ENCODE measurements at regions not wholly inside any gene's neighbourhood (a gene's known extent, or its start where the extent isn't known, plus 50 kb on each side); places are given as distances from the start of the nearest gene placed in this dataset.

DNA sequence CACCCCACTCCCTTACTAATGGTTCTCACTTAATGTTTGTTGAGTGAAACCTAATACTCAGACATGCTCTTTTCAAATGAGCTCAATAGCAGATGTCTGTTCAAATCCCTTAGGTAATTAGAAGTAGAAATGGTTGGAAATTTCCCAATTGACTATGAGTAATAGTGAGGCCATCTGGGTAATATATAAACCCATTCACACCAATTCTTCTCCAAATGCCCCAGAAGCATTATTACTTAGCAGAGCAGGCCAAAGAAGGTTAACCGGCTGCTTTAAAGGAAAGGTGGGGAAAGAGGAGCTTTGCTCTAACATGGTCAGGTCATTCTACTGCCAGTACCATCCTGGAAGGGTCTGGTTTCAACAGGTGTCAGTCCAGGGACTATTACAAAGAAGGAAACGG lies 119.5 kb upstream of the MTAP start:
- no peak overlapping the region for H3K4me3 ChIP-seq (ENCODE audit: low read length)
- DNase-seq = no peak
- no peaks in the 10 kb centered on the region for H3K27me3 ChIP-seq (replicated peaks; ENCODE audit: insufficient read depth, low read length)
- no peak overlapping the region for H3K9ac ChIP-seq (ENCODE audit: low read length)
- no peaks in the 10 kb centered on the region for H3K9me2 ChIP-seq (replicated peaks; ENCODE audit: insufficient read depth, low read length)
- no peaks in the 10 kb centered on the region for H3K36me3 ChIP-seq (replicated peaks; ENCODE audit: insufficient read depth, low read length)
- H3F3A ChIP-seq (ENCODE audit: insufficient read depth, low read length) = no peaks in the 10 kb centered on the region
- no peak overlapping the region for H3K27ac ChIP-seq (ENCODE audit: low read length)
- H3K4me2 ChIP-seq (ENCODE audit: low read depth, low read length) = no peak overlapping the region
- H3K4me1 ChIP-seq (ENCODE audit: low read length) = no peaks in the 10 kb centered on the region
- H4K20me1 ChIP-seq (ENCODE audit: insufficient read depth, low read length) = no peaks in the 10 kb centered on the region
- H3K79me2 ChIP-seq (ENCODE audit: low read length) = no peaks in the 10 kb centered on the region
- H3K9me3 ChIP-seq (replicated peaks; ENCODE audit: insufficient read depth, low read length) = no peaks in the 10 kb centered on the region
- TF ChIP-seq EZH2phosphoT487 (IDR thresholded peaks at IDR 0.05; ENCODE audit: low read length) (no peak), EZH2 (optimal IDR thresholded peaks at IDR 0.05; ENCODE audit: low read depth, low read length) (no peak)
- TF ChIP-seq, protein P1, sequence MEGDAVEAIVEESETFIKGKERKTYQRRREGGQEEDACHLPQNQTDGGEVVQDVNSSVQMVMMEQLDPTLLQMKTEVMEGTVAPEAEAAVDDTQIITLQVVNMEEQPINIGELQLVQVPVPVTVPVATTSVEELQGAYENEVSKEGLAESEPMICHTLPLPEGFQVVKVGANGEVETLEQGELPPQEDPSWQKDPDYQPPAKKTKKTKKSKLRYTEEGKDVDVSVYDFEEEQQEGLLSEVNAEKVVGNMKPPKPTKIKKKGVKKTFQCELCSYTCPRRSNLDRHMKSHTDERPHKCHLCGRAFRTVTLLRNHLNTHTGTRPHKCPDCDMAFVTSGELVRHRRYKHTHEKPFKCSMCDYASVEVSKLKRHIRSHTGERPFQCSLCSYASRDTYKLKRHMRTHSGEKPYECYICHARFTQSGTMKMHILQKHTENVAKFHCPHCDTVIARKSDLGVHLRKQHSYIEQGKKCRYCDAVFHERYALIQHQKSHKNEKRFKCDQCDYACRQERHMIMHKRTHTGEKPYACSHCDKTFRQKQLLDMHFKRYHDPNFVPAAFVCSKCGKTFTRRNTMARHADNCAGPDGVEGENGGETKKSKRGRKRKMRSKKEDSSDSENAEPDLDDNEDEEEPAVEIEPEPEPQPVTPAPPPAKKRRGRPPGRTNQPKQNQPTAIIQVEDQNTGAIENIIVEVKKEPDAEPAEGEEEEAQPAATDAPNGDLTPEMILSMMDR (IDR thresholded peaks at IDR 0.05; ENCODE audit: low read length) = no peak
- H2AFZ ChIP-seq (ENCODE audit: low read length) = no peak overlapping the region

DNA sequence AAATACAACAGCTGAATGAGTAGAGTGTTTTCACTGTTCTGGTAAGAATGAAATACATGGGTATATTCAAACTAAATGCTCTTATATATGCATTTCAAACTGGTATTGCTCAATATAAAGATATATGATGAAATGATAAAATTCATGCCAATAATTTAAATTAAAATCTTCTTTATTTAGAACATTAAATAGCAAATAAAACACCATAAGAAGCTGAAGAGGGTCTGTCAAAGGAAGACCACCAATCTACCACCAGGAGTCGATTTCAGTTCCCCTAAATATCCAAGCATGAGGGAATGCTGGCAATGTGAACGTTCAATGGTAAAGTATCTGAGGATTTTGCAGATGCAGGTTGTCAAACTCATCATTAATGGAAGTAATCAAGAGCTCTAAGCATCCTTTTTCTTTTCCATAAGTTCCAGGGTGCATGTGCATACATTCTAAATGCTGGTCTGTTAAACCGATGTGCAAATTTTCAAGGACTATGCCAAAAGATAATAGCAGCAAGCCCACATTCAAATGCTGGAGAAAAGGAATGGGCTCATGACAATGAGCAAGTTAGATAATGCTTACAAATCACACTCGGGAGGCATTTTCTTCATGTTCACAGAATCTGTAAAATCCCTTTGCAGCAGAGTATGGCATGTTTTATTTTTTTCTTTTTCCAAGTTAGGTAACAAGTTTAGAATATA lies 118.8 kb upstream of the MTAP start:
- Histone ChIP-seq H3K9ac (ENCODE audit: low read length) (no peak overlapping the region), H3F3A (ENCODE audit: insufficient read depth, low read length) (no peaks in the 10 kb centered on the region), H3K9me3 (replicated peaks; ENCODE audit: insufficient read depth, low read length) (no peaks in the 10 kb centered on the region), H3K4me3 (ENCODE audit: low read length) (no peak overlapping the region), H2AFZ (ENCODE audit: low read length) (no peak overlapping the region), H3K4me2 (ENCODE audit: low read depth, low read length) (no peak overlapping the region), H4K20me1 (ENCODE audit: insufficient read depth, low read length) (no peaks in the 10 kb centered on the region), H3K27ac (ENCODE audit: low read length) (no peak overlapping the region), H3K36me3 (replicated peaks; ENCODE audit: insufficient read depth, low read length) (no peaks in the 10 kb centered on the region), H3K4me1 (ENCODE audit: low read length) (no peaks in the 10 kb centered on the region), H3K9me2 (replicated peaks; ENCODE audit: insufficient read depth, low read length) (no peaks in the 10 kb centered on the region), H3K79me2 (ENCODE audit: low read length) (no peaks in the 10 kb centered on the region), H3K27me3 (replicated peaks; ENCODE audit: insufficient read depth, low read length) (no peaks in the 10 kb centered on the region)
- TF ChIP-seq EZH2 (optimal IDR thresholded peaks at IDR 0.05; ENCODE audit: low read depth, low read length) (no peak), EZH2phosphoT487 (IDR thresholded peaks at IDR 0.05; ENCODE audit: low read length) (no peak)
- TF ChIP-seq, protein P1 (IDR thresholded peaks at IDR 0.05; ENCODE audit: low read length) = no peak
- no peak for DNase-seq

DNA sequence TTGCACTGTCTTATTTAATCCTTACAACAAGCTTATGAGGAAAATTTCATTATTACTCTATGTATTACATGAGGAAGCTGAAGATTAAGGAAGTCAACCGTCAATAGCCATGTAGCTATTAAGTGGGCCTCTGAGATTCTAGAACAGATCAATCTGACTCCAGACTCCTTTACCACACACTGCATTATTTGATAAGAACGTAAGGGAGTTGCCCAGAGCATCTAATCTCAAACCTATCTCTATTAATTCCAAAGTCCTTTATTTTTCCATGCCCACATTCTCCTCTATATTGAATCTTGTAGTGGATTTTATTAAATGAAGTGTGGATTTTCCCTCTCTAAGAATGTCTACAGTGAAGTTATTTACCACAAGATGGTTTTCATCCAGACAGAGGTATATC lies 118.2 kb upstream of the MTAP start:
- Histone ChIP-seq H3K9me3 (replicated peaks; ENCODE audit: insufficient read depth, low read length) (no peaks in the 10 kb centered on the region), H3K36me3 (replicated peaks; ENCODE audit: insufficient read depth, low read length) (no peaks in the 10 kb centered on the region), H3K4me1 (ENCODE audit: low read length) (no peaks in the 10 kb centered on the region), H2AFZ (ENCODE audit: low read length) (no peak overlapping the region), H3K79me2 (ENCODE audit: low read length) (no peaks in the 10 kb centered on the region), H4K20me1 (ENCODE audit: insufficient read depth, low read length) (no peaks in the 10 kb centered on the region), H3K4me2 (ENCODE audit: low read depth, low read length) (no peak overlapping the region), H3K27ac (ENCODE audit: low read length) (no peak overlapping the region), H3K27me3 (replicated peaks; ENCODE audit: insufficient read depth, low read length) (no peaks in the 10 kb centered on the region), H3F3A (ENCODE audit: insufficient read depth, low read length) (no peaks in the 10 kb centered on the region), H3K9me2 (replicated peaks; ENCODE audit: insufficient read depth, low read length) (no peaks in the 10 kb centered on the region), H3K9ac (ENCODE audit: low read length) (no peak overlapping the region), H3K4me3 (ENCODE audit: low read length) (no peak overlapping the region)
- TF ChIP-seq EZH2phosphoT487 (IDR thresholded peaks at IDR 0.05; ENCODE audit: low read length) = no peak
- TF ChIP-seq EZH2 (optimal IDR thresholded peaks at IDR 0.05; ENCODE audit: low read depth, low read length) = no peak
- TF ChIP-seq, protein P1 (IDR thresholded peaks at IDR 0.05; ENCODE audit: low read length) = no peak
- DNase-seq = no peak

Data from MM.1S (cell line).